DND-41 (cell line): ENCODE measurements at regions not wholly inside any gene's neighbourhood (a gene's known extent, or its start where the extent isn't known, plus 50 kb on each side); places are given as distances from the start of the nearest gene placed in this dataset.
A peak's percentile ranks its signal among the peaks of the same experiment; 100 is the strongest.
"Not testable (repeated sequence)": the region's sequence is repeated elsewhere in the genome, so short reads cannot be mapped to it uniquely, and the experiment has no call there.

Source experiments
- ATAC-seq: fragments of 200-7000 bp; cut with Tn5 transposase; 3 replicates; pipeline ENCODE4 v1.9.1; 2021; ENCODE audit warnings: low read depth; ENCODE audit not compliant: insufficient read depth
- DNase-seq: peaks from one replicate; pipeline ENCODE4 v3.0.0-alpha.2; 2020
- H2AFZ ChIP-seq: 2 replicates; pipeline ENCODE4 v1.6.0; 2012; ENCODE audit warnings: low read depth, low read length
- H3K27ac ChIP-seq: 2 replicates; pipeline ENCODE4 v1.5.1; 2012; ENCODE audit warnings: low read length, inconsistent platforms
- H3K27me3 ChIP-seq: fragments of 200-600 bp; sonication (generic); 2 replicates; pipeline ENCODE4 v1.6.0; 2012; ENCODE audit warnings: low read length, mild to moderate bottlenecking, inconsistent platforms; ENCODE audit not compliant: insufficient read depth, poor library complexity
- H3K36me3 ChIP-seq: 2 replicates; pipeline ENCODE4 v1.5.1; 2012; ENCODE audit warnings: low read length, inconsistent platforms; ENCODE audit not compliant: insufficient read depth
- H3K4me1 ChIP-seq: 2 replicates; pipeline ENCODE4 v1.5.1; 2012; ENCODE audit warnings: mild to moderate bottlenecking, low read length; ENCODE audit not compliant: insufficient read depth
- H3K4me2 ChIP-seq: 2 replicates; pipeline ENCODE4 v1.6.0; 2012; ENCODE audit warnings: mild to moderate bottlenecking, moderate library complexity, low read length, inconsistent platforms; ENCODE audit not compliant: insufficient read depth
- H3K4me3 ChIP-seq, 2 experiments: fragments of 200-600 bp in 1 of 2; shearing (Covaris generic) in 1 of 2; 2 replicates each; pipeline ENCODE4 v1.5.1; 2012 to 2016; ENCODE audit warnings: inconsistent platforms in 2 of 2, low read length in 2 of 2, mild to moderate bottlenecking in 2 of 2, low read depth in 1 of 2, moderate library complexity in 1 of 2
- H3K79me2 ChIP-seq: 2 replicates; pipeline ENCODE4 v1.6.0; 2012; ENCODE audit warnings: low read length, inconsistent platforms; ENCODE audit not compliant: insufficient read depth
- H3K9ac ChIP-seq: 2 replicates; pipeline ENCODE4 v1.6.0; 2012; ENCODE audit warnings: low read depth, mild to moderate bottlenecking, inconsistent platforms, low read length, moderate library complexity
- H3K9me3 ChIP-seq: 2 replicates; pipeline ENCODE4 v1.5.1; 2012; ENCODE audit warnings: low read length, moderate library complexity, mild to moderate bottlenecking, inconsistent platforms; ENCODE audit not compliant: insufficient read depth, severe bottlenecking
- H4K20me1 ChIP-seq: 2 replicates; pipeline ENCODE4 v1.6.0; 2012; ENCODE audit warnings: low read length; ENCODE audit not compliant: insufficient read depth
- CTCF ChIP-seq: IDR thresholded peaks from 2 replicates; pipeline ENCODE4 v1.5.1; 2012; ENCODE audit warnings: borderline replicate concordance, low read length, moderate library complexity, mild to moderate bottlenecking; ENCODE audit not compliant: poor library complexity, severe bottlenecking; ENCODE audit errors: extremely low read depth
- EZH2 ChIP-seq: IDR thresholded peaks from 3 replicates; pipeline ENCODE4 v1.6.1; 2012; ENCODE audit warnings: borderline replicate concordance, low read depth, mild to moderate bottlenecking, moderate library complexity, low read length, inconsistent platforms; ENCODE audit not compliant: severe bottlenecking

- peak overlapping the region; percentile 6; the same call in 1 of the 2 replicates for H3K9ac ChIP-seq
- 0 out of 2 replicates have a peak overlapping the region, but pooled peaks have one; percentile 36 for H2AFZ ChIP-seq
- H3K4me1 ChIP-seq = peaks cover 82% of the 10 kb centered on the region
- ATAC-seq (no peak), DNase-seq (no peak)
- H3K36me3 ChIP-seq = peaks cover 7% of the 10 kb centered on the region
- H3K79me2 ChIP-seq = peaks cover 45% of the 10 kb centered on the region
- peak overlapping the region; percentile 97 for H3K27ac ChIP-seq
- TF ChIP-seq CTCF = no peak
- TF ChIP-seq EZH2 = no peak
- peak overlapping the region; percentile 67; the same call in 1 of the 2 replicates for H3K4me2 ChIP-seq
- peaks cover 2% of the 10 kb centered on the region for H3K9me3 ChIP-seq
- no peaks in the 10 kb centered on the region for H3K27me3 ChIP-seq
- no peak overlapping the region for H3K4me3 ChIP-seq
- no peaks in the 10 kb centered on the region for H4K20me1 ChIP-seq
Measured at GRCh38 chr14:106003351-106003750, 477.0 kb downstream of the TMEM121 start.

- not testable (repeated sequence) for H4K20me1 ChIP-seq, H2AFZ ChIP-seq, H3K9me3 ChIP-seq, H3K27me3 ChIP-seq
- Histone ChIP-seq H3K4me1 (peaks cover 84% of the 10 kb centered on the region), H3K79me2 (peaks cover 59% of the 10 kb centered on the region), H3K36me3 (peaks cover 11% of the 10 kb centered on the region), H3K9ac (peak overlapping the region; percentile 79), H3K4me2 (peak overlapping the region; percentile 67), H3K4me3 (peak overlapping the region; percentile 19 to 63; a peak in 3 of 4 replicates), H3K27ac (peak overlapping the region; percentile 97)
- ATAC-seq = peak; percentile 77
- peak; percentile 93 for DNase-seq
Measured at GRCh38 chr14:106004937-106005795, 478.8 kb downstream of the TMEM121 start.

- not testable (repeated sequence) for H3K9me3 ChIP-seq, H2AFZ ChIP-seq, H4K20me1 ChIP-seq, H3K27me3 ChIP-seq
- H3K27ac ChIP-seq = peak overlapping the region; percentile 97
- peak; percentile 87 for TF ChIP-seq CTCF
- peak overlapping the region; percentile 19 to 63; a peak in 3 of 4 replicates for H3K4me3 ChIP-seq
- DNase-seq (peak; percentile 88), ATAC-seq (peak; percentile 63)
- peaks cover 93% of the 10 kb centered on the region for H3K4me1 ChIP-seq
- peak overlapping the region; percentile 79 for H3K9ac ChIP-seq
- H3K4me2 ChIP-seq = peak overlapping the region; percentile 67
- H3K79me2 ChIP-seq = peaks cover 65% of the 10 kb centered on the region
- H3K36me3 ChIP-seq = peaks cover 15% of the 10 kb centered on the region
Measured at GRCh38 chr14:106006043-106006442, 479.7 kb downstream of the TMEM121 start.

- peak overlapping the region; percentile 79 for H3K9ac ChIP-seq
- peak overlapping the region; percentile 97 for H3K27ac ChIP-seq
- peaks cover 15% of the 10 kb centered on the region for H3K36me3 ChIP-seq
- ATAC-seq (peak; percentile 21), DNase-seq (peak; percentile 52)
- not testable (repeated sequence) for H3K9me3 ChIP-seq, H4K20me1 ChIP-seq, H3K27me3 ChIP-seq, H2AFZ ChIP-seq
- peaks cover 94% of the 10 kb centered on the region for H3K4me1 ChIP-seq
- peaks cover 65% of the 10 kb centered on the region for H3K79me2 ChIP-seq
- H3K4me3 ChIP-seq = peak overlapping the region in 1 of 2 experiments; percentile 63; a peak in 2 of 4 replicates
- H3K4me2 ChIP-seq = peak overlapping the region; percentile 67
Measured at GRCh38 chr14:106006716-106007115, 480.3 kb downstream of the TMEM121 start.
